WERI-Rb-1 (cell line): ENCODE measurements at regions not wholly inside any gene's neighbourhood (a gene's known extent, or its start where the extent isn't known, plus 50 kb on each side); places are given as distances from the start of the nearest gene placed in this dataset.
A peak's percentile ranks its signal among the peaks of the same experiment; 100 is the strongest.

ENCODE experiments used
- DNase-seq: peaks from one replicate; pipeline ENCODE4 v3.0.0-alpha.2; 2020
- H3K27ac ChIP-seq: fragments of 250-450 bp; sonication (Bioruptor Pico); 2 replicates; pipeline ENCODE4 v1.5.1; 2020; ENCODE audit warnings: mild to moderate bottlenecking, moderate library complexity
- H3K27me3 ChIP-seq: fragments of 250-450 bp; sonication (Bioruptor Pico); 2 replicates; pipeline ENCODE4 v1.5.1; 2021; ENCODE audit warnings: mild to moderate bottlenecking, low read depth, moderate library complexity; ENCODE audit not compliant: insufficient read depth, severe bottlenecking
- H3K36me3 ChIP-seq: fragments of 250-450 bp; sonication (Bioruptor Pico); 2 replicates; pipeline ENCODE4 v1.5.1; 2020; ENCODE audit warnings: mild to moderate bottlenecking, moderate library complexity
- H3K4me3 ChIP-seq: 2 replicates; pipeline ENCODE4 v1.5.1; 2011; ENCODE audit warnings: low read depth, mild to moderate bottlenecking, control low read depth, low read length
- H3K9me3 ChIP-seq: fragments of 250-450 bp; sonication (Bioruptor Pico); 2 replicates; pipeline ENCODE4 v1.5.1; 2021; ENCODE audit warnings: mild to moderate bottlenecking, moderate library complexity; ENCODE audit not compliant: severe bottlenecking
- CTCF ChIP-seq: IDR thresholded peaks from 2 replicates; pipeline ENCODE4 v1.5.1; 2011; ENCODE audit warnings: low read depth, mild to moderate bottlenecking, control low read depth, inconsistent platforms, low read length

DNA sequence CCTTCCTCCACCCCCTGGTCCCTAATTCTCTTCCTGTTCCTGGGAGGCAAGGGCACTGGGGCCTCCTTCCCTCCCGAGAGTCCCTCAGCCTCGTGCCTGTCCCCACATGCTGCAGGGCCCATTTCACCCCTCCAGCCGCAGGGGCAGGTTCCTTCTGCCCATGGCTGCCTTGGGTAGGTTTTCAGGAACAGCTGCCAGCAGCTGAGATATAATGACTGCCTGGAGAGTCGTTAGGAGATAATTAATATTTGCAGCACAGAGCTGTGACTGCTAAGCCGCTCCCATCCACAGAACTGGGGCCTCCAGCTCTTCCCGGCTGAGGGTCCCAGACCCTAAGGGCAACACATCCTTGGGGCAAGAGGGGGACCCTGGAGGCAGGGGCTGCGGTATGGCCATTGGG is 211.9 kb upstream of the LHX5 start:
- Histone ChIP-seq H3K27me3 (no peaks in the 10 kb centered on the region), H3K9me3 (no peaks in the 10 kb centered on the region), H3K36me3 (no peaks in the 10 kb centered on the region), H3K27ac (peak overlapping the region; percentile 60), H3K4me3 (no peak overlapping the region)
- no peak for TF ChIP-seq CTCF
- peak; percentile 54 for DNase-seq

DNA sequence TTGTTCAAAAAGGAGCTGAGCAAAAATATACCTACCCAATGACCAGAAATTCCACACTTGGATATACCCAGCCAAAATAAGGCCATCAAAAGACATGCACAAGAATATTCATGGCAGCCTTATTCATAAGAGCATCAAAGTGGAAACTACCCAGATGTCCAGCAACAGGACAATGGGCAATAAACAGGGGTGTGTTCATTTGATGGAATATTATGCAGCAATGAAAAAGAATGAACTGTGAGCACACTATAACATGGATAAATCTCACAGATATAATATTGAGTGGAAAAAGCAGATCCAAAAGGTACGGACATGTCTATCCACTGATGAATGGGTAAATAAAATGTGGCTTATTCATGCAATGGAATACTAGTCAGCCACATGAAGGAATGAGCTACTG is 209.2 kb upstream of the LHX5 start:
- H3K27ac ChIP-seq: no peak overlapping the region
- H3K4me3 ChIP-seq: no peak overlapping the region
- no peaks in the 10 kb centered on the region for H3K36me3 ChIP-seq
- TF ChIP-seq CTCF: no peak
- no peaks in the 10 kb centered on the region for H3K27me3 ChIP-seq
- no peaks in the 10 kb centered on the region for H3K9me3 ChIP-seq
- no peak for DNase-seq

DNA sequence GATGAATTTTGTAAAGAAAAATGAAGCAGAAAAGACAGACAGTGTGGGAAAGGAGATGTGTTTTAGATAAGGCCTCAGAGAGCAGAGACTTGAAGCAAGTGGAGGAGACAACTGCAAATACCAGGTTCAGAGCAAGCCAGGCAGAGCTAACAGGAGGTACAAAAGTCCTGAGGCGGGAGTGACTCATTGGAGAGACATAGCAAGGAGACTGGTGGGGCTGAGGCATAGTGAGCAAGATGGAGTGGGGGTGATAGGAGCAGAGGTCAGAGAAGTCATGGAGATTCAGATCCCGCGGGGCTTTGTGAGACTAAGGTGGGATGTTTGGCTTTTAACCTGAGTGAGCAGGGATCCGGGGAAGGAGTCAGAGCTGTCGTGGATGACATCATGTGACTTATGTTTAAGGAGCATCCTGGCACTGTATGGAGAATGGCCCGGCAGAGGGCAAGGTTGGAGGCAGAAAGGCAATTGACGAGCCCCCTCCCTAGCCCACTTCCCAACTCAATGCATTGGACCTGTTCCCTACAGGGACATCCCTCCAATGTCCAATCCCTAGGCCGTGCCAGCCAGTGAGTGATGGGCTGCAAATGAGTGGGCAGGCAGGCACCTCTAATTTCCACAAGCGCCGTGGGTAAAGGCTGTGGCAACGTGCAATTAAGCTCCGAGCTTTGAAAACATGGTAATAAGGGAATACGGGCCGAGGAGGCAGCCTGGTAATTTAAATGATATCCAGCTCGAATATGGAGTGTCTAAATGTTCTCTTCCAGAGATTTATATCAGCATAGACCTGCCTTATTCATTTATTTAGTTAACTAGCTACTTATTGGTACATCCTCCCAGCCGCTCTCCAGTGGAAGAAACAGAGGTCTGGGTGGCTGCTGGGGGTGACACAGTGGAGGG is 206.8 kb upstream of the LHX5 start:
- no peaks in the 10 kb centered on the region for H3K36me3 ChIP-seq
- DNase-seq: no peak
- no peaks in the 10 kb centered on the region for H3K27me3 ChIP-seq
- H3K9me3 ChIP-seq: no peaks in the 10 kb centered on the region
- H3K27ac ChIP-seq: no peak overlapping the region
- no peak overlapping the region for H3K4me3 ChIP-seq
- no peak for TF ChIP-seq CTCF

GRCh38 chr12:113676547-113676946 is 204.9 kb upstream of the LHX5 start:
- H3K27me3 ChIP-seq: no peaks in the 10 kb centered on the region
- H3K4me3 ChIP-seq: no peak overlapping the region
- DNase-seq: no peak
- no peaks in the 10 kb centered on the region for H3K36me3 ChIP-seq
- H3K27ac ChIP-seq: no peak overlapping the region
- no peak for TF ChIP-seq CTCF
- no peaks in the 10 kb centered on the region for H3K9me3 ChIP-seq

DNA sequence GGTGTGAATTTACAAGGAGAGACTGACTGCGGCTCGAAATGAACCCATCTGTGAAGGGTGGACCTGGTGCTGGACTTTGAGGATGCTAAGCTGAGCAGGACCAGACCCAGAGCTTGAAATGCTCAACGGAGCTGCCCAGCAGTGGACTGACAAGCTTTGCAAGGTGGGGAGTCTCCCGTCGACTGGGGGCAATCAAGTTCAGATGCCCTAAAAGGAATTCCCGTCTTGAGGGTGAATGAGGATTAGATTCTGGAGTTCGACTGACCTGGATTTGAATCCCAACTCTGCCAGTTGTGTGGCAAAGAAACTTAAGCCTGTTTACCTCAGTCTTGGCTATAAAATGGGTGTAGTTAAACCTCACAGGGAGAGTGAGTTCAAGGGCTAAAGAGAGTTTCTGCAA is 204.4 kb upstream of the LHX5 start:
- Histone ChIP-seq H3K9me3 (no peaks in the 10 kb centered on the region), H3K36me3 (no peaks in the 10 kb centered on the region), H3K27ac (no peak overlapping the region), H3K27me3 (no peaks in the 10 kb centered on the region), H3K4me3 (no peak overlapping the region)
- TF ChIP-seq CTCF: no peak
- DNase-seq: no peak

DNA sequence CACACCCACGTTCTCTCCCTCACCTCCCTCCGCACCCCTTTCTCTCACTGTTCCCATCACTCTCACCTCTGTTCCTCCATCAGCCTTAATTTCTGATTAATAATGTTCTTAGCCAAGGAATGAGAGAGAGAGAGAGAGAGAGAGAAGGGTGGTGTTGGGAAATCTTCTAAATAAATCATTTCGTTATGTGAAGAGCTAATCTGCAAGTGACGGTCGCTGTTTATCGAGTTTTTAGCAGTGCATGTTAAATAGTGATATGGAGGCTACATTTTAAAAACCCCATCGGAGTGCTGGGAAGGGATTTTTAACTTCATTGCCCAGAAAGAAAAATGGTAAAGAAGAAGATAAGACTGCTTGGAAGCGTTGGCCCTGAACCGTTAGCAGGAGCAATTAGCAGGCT is 203.3 kb upstream of the LHX5 start:
- Histone ChIP-seq H3K27me3 (no peaks in the 10 kb centered on the region), H3K36me3 (no peaks in the 10 kb centered on the region), H3K27ac (peak overlapping the region; percentile 29), H3K4me3 (no peak overlapping the region), H3K9me3 (no peaks in the 10 kb centered on the region)
- no peak for TF ChIP-seq CTCF
- DNase-seq: no peak
